ENCODE measurements at regions not wholly inside any gene's neighbourhood (a gene's known extent, or its start where the extent isn't known, plus 50 kb on each side); places are given as distances from the start of the nearest gene placed in this dataset.

GRCh38 chr3:176697284-176697889 lies 499.9 kb downstream of the TBL1XR1 start:
- TF ChIP-seq EZH2phosphoT487 (IDR thresholded peaks at IDR 0.05; ENCODE audit: borderline replicate concordance, low read depth, low read length) = no peak
- no peak for TF ChIP-seq CTCF (conservative IDR thresholded peaks at IDR 0.05; ENCODE audit: low read length)
